ENCODE measurements at regions not wholly inside any gene's neighbourhood (a gene's known extent, or its start where the extent isn't known, plus 50 kb on each side); places are given as distances from the start of the nearest gene placed in this dataset.

- TF ChIP-seq CTCF (IDR thresholded peaks at IDR 0.05; ENCODE audit: extremely low read depth, low read depth, low read length): no peak
- no peaks in the 10 kb centered on the region for H3K36me3 ChIP-seq (ENCODE audit: insufficient read depth, low read length)
- no peak overlapping the region for H2AFZ ChIP-seq (ENCODE audit: low read length)
- H3K4me1 ChIP-seq (ENCODE audit: insufficient read depth, low read length): no peaks in the 10 kb centered on the region
- no peaks in the 10 kb centered on the region for H4K20me1 ChIP-seq (ENCODE audit: insufficient read depth, low read length)
- no peak for DNase-seq (ENCODE audit: insufficient read length, low spot score, missing footprints)
- no peak overlapping the region for H3K4me3 ChIP-seq (ENCODE audit: insufficient read depth, low read length)
- peaks cover 2% of the 10 kb centered on the region for H3K9me3 ChIP-seq (ENCODE audit: low read depth, low read length)
- no peak overlapping the region for H3K4me2 ChIP-seq (ENCODE audit: insufficient read depth, low read length)
- no peaks in the 10 kb centered on the region for H3K79me2 ChIP-seq (ENCODE audit: insufficient read depth, low read length)
- no peaks in the 10 kb centered on the region for H3K27me3 ChIP-seq (ENCODE audit: insufficient read depth, low read length)
- no peak overlapping the region for H3K27ac ChIP-seq (ENCODE audit: low read depth, low read length)
These were observed 749.9 kb upstream of the HS6ST1 start for GRCh38 chr2:129068543-129068942.

- Histone ChIP-seq H3K9me3 (ENCODE audit: low read depth, low read length) (peaks cover 2% of the 10 kb centered on the region), H4K20me1 (ENCODE audit: insufficient read depth, low read length) (no peaks in the 10 kb centered on the region), H3K27me3 (ENCODE audit: insufficient read depth, low read length) (no peaks in the 10 kb centered on the region), H3K4me2 (ENCODE audit: insufficient read depth, low read length) (no peak overlapping the region), H2AFZ (ENCODE audit: low read length) (no peak overlapping the region), H3K4me1 (ENCODE audit: insufficient read depth, low read length) (no peaks in the 10 kb centered on the region), H3K36me3 (ENCODE audit: insufficient read depth, low read length) (no peaks in the 10 kb centered on the region), H3K79me2 (ENCODE audit: insufficient read depth, low read length) (no peaks in the 10 kb centered on the region), H3K27ac (ENCODE audit: low read depth, low read length) (no peak overlapping the region), H3K4me3 (ENCODE audit: insufficient read depth, low read length) (no peak overlapping the region)
- no peak for DNase-seq (ENCODE audit: insufficient read length, low spot score, missing footprints)
- no peak for TF ChIP-seq CTCF (IDR thresholded peaks at IDR 0.05; ENCODE audit: extremely low read depth, low read depth, low read length)
These were observed 751.4 kb upstream of the HS6ST1 start for GRCh38 chr2:129069875-129070594.

DNA sequence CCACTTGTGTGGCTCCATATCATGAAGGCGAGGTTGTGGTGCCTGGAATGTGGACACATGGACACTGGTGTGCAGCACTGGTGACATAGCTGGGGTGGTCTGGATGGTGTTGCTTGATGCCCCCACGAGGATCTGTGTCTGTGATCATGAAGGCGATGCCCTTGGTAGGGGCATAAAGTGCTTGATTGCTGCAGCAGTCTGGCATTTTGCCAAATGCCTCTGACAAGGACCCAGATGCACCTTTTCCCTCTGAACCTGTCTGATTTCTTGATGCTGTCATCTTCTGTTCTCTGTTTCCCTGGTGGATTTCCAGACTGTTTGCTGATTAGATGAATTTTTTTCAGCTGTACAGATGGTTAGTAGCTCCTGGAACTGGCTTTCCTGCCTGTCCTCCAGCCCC is 752.0 kb upstream of the HS6ST1 start:
- Histone ChIP-seq H2AFZ (ENCODE audit: low read length) (no peak overlapping the region), H3K27me3 (ENCODE audit: insufficient read depth, low read length) (no peaks in the 10 kb centered on the region), H3K4me3 (ENCODE audit: insufficient read depth, low read length) (no peak overlapping the region), H3K36me3 (ENCODE audit: insufficient read depth, low read length) (no peaks in the 10 kb centered on the region), H3K27ac (ENCODE audit: low read depth, low read length) (no peak overlapping the region), H4K20me1 (ENCODE audit: insufficient read depth, low read length) (no peaks in the 10 kb centered on the region), H3K4me1 (ENCODE audit: insufficient read depth, low read length) (no peaks in the 10 kb centered on the region), H3K4me2 (ENCODE audit: insufficient read depth, low read length) (no peak overlapping the region), H3K79me2 (ENCODE audit: insufficient read depth, low read length) (no peaks in the 10 kb centered on the region), H3K9me3 (ENCODE audit: low read depth, low read length) (peaks cover 2% of the 10 kb centered on the region)
- DNase-seq (ENCODE audit: insufficient read length, low spot score, missing footprints): peak; percentile 19
- no peak for TF ChIP-seq CTCF (IDR thresholded peaks at IDR 0.05; ENCODE audit: extremely low read depth, low read depth, low read length)

GRCh38 chr2:129071531-129071930 is 752.9 kb upstream of the HS6ST1 start:
- H3K4me3 ChIP-seq (ENCODE audit: insufficient read depth, low read length): no peak overlapping the region
- no peaks in the 10 kb centered on the region for H3K27me3 ChIP-seq (ENCODE audit: insufficient read depth, low read length)
- H3K27ac ChIP-seq (ENCODE audit: low read depth, low read length): no peak overlapping the region
- no peak for DNase-seq (ENCODE audit: insufficient read length, low spot score, missing footprints)
- H3K79me2 ChIP-seq (ENCODE audit: insufficient read depth, low read length): no peaks in the 10 kb centered on the region
- H3K36me3 ChIP-seq (ENCODE audit: insufficient read depth, low read length): no peaks in the 10 kb centered on the region
- no peak for TF ChIP-seq CTCF (IDR thresholded peaks at IDR 0.05; ENCODE audit: extremely low read depth, low read depth, low read length)
- H4K20me1 ChIP-seq (ENCODE audit: insufficient read depth, low read length): no peaks in the 10 kb centered on the region
- H3K9me3 ChIP-seq (ENCODE audit: low read depth, low read length): peaks cover 2% of the 10 kb centered on the region
- no peak overlapping the region for H3K4me2 ChIP-seq (ENCODE audit: insufficient read depth, low read length)
- no peak overlapping the region for H2AFZ ChIP-seq (ENCODE audit: low read length)
- no peaks in the 10 kb centered on the region for H3K4me1 ChIP-seq (ENCODE audit: insufficient read depth, low read length)
